ENCODE measurements at regions not wholly inside any gene's neighbourhood (a gene's known extent, or its start where the extent isn't known, plus 50 kb on each side); places are given as distances from the start of the nearest gene placed in this dataset.

- no peak overlapping the region for H3K4me3 ChIP-seq (ENCODE audit: low read depth, low read length)
- peak; percentile 96 for DNase-seq (ENCODE audit: low read depth)
- TF ChIP-seq CTCF (IDR thresholded peaks at IDR 0.05; ENCODE audit: insufficient read depth, low read length): no peak
These were observed 106.2 kb upstream of the RAPGEF2 start for GRCh38 chr4:158996669-158997074.

DNA sequence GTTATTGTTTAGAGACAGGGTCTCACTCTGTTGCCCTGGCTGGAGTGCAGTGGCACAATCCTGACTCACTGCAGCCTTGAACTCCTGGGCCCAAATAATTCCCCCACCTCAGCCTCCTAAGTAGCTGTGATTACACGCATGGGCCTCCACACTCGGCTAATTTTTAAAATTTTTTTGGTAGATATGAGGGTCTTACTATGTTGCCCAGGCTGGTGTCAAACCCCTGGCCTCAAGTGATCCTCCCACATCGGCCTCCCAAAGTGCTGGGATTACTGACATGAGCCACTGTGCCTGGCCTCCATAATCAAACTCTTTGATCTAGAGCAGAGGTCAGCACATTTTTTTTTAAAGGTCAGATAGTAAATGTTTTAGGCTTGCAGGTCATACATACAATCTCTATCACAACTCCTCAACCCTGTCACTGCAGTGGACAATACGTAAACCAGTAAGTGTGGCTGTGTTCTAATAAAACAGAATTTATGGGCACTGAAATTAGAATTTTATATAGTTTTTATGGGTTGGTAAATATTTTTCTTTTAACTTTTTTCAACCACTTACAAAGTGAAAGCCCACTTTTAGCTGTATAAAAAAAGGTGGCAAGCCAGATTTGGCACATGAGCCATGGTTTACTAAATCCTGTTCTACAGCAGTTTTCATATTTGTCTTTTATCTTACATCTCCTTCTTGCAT is 105.1 kb upstream of the RAPGEF2 start:
- no peak overlapping the region for H3K4me3 ChIP-seq (ENCODE audit: low read depth, low read length)
- no peak for DNase-seq (ENCODE audit: low read depth)
- no peak for TF ChIP-seq CTCF (IDR thresholded peaks at IDR 0.05; ENCODE audit: insufficient read depth, low read length)

DNA sequence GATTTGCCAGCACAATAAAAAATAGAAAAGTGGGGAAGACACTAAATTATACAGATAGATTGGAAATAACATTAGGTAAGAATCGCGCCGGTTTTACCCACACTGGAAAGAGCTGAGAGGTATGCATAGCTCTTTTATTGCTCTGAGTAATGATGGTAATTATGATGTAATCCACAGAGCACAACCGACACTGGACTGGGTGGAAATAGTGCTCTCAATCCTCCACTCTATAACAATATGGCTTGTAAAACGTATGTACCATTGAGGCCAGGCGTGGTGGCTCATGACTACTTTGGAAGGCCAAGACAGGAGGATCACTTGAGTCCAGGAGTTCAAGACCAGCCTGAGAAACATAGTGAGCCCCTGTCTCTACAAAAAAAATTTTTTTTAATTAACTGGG is 104.3 kb upstream of the RAPGEF2 start:
- no peak for TF ChIP-seq CTCF (IDR thresholded peaks at IDR 0.05; ENCODE audit: insufficient read depth, low read length)
- DNase-seq (ENCODE audit: low read depth): no peak
- H3K4me3 ChIP-seq (ENCODE audit: low read depth, low read length): no peak overlapping the region

GRCh38 chr4:158999166-158999682 is 103.7 kb upstream of the RAPGEF2 start:
- no peak overlapping the region for H3K4me3 ChIP-seq (ENCODE audit: low read depth, low read length)
- no peak for TF ChIP-seq CTCF (IDR thresholded peaks at IDR 0.05; ENCODE audit: insufficient read depth, low read length)
- DNase-seq (ENCODE audit: low read depth): no peak

GRCh38 chr4:158999849-159000248 is 103.0 kb upstream of the RAPGEF2 start:
- H3K4me3 ChIP-seq (ENCODE audit: low read depth, low read length): no peak overlapping the region
- no peak for DNase-seq (ENCODE audit: low read depth)
- no peak for TF ChIP-seq CTCF (IDR thresholded peaks at IDR 0.05; ENCODE audit: insufficient read depth, low read length)

DNA sequence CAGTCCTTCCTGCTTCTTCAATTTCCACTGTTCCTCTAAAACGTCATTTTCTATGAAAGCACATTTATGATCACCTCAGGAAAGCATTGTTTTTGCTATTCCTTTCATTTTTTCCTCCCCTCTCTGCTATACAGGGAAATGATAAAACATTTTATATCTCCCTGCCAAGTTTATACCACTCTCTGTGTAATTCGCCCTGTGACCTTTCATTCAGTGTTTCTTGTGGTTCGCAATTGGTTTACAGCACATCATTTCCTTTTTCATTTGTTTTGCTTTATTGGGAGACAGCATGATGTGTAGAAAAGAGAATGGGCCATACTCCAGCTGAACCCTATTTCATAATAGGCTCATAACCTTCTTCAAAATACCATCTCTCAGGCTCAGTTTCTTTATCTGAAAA is 99.9 kb upstream of the RAPGEF2 start:
- no peak for TF ChIP-seq CTCF (IDR thresholded peaks at IDR 0.05; ENCODE audit: insufficient read depth, low read length)
- peak; percentile 66 for DNase-seq (ENCODE audit: low read depth)
- no peak overlapping the region for H3K4me3 ChIP-seq (ENCODE audit: low read depth, low read length)
